ENCODE measurements at regions not wholly inside any gene's neighbourhood (a gene's known extent, or its start where the extent isn't known, plus 50 kb on each side); places are given as distances from the start of the nearest gene placed in this dataset.
"Not testable (repeated sequence)": the region's sequence is repeated elsewhere in the genome, so short reads cannot be mapped to it uniquely, and the experiment has no call there.

DNA sequence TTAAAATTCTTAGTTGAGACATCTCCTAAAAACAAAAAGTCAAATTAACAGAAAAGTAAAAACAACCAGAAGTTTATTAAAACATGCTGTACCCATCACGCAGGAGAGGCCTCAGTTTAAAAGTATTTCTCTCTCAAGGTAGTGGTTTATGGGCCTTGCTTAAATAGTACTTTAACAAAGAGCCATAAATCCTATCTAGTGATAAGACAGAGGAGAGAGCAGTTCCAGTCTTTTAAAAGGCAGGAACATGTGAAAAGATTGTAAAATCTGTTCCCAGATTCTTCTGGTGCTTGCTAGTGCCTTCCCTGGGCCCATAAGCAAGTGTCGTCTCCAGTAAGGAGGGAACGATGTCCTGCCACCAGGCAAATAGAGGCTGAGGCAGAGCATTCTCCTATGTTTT is 476.3 kb upstream of the ADGRL3 start:
- peaks cover 3% of the 10 kb centered on the region for H3K9me3 Mint-ChIP-seq (ENCODE audit: low read depth, unreplicated experiment)
- intact Hi-C loops (cut with micrococcal nuclease; ENCODE audit: unreplicated experiment): no loop called here
- BruUV-seq (replicated peaks): no TSS peak
- no peaks in the 10 kb centered on the region for H3K4me1 Mint-ChIP-seq (ENCODE audit: low read depth, unreplicated experiment)
- DNase-seq: no peak
- no peak overlapping the region for H3K27ac Mint-ChIP-seq (ENCODE audit: unreplicated experiment)
- TF ChIP-seq, protein P1, sequence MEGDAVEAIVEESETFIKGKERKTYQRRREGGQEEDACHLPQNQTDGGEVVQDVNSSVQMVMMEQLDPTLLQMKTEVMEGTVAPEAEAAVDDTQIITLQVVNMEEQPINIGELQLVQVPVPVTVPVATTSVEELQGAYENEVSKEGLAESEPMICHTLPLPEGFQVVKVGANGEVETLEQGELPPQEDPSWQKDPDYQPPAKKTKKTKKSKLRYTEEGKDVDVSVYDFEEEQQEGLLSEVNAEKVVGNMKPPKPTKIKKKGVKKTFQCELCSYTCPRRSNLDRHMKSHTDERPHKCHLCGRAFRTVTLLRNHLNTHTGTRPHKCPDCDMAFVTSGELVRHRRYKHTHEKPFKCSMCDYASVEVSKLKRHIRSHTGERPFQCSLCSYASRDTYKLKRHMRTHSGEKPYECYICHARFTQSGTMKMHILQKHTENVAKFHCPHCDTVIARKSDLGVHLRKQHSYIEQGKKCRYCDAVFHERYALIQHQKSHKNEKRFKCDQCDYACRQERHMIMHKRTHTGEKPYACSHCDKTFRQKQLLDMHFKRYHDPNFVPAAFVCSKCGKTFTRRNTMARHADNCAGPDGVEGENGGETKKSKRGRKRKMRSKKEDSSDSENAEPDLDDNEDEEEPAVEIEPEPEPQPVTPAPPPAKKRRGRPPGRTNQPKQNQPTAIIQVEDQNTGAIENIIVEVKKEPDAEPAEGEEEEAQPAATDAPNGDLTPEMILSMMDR (IDR thresholded peaks at IDR 0.05; ENCODE audit: unreplicated experiment): no peak
- CTCF ChIA-PET: interaction anchor here (0.7 kb wide), 1 partner anchor 1372 kb away, joined by 3 read pairs; no protein-coding TSS in a partner anchor
- no peaks in the 10 kb centered on the region for H3K36me3 Mint-ChIP-seq (ENCODE audit: insufficient read depth, unreplicated experiment)
- no peak overlapping the region for H3K4me3 Mint-ChIP-seq (ENCODE audit: low read depth, unreplicated experiment)
- no peaks in the 10 kb centered on the region for H3K27me3 Mint-ChIP-seq (ENCODE audit: unreplicated experiment)

DNA sequence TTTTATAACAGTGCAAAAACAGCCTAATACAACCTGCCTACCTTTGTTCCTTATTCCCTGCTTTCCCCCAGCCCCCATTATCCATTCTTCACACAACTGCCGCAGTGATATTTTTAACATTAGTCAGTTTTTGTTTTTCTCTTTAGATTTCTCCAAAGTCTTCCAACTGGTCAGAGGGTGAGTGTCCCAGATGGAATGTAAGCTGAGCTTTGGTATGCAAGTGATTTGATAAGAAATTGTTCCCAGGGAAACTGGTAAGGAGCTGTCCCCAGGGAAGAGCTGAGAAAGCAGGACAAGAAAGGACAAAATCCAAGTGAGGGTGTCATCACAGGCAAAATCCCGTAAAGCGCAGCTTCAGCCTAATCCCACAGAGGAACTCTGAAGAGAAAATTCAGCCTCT is 475.5 kb upstream of the ADGRL3 start:
- no peaks in the 10 kb centered on the region for H3K4me1 Mint-ChIP-seq (ENCODE audit: low read depth, unreplicated experiment)
- TF ChIP-seq, protein P1 (IDR thresholded peaks at IDR 0.05; ENCODE audit: unreplicated experiment): no peak
- CTCF ChIA-PET: interaction anchor here (0.7 kb wide), 1 partner anchor 1371 kb away, joined by 3 read pairs; no protein-coding TSS in a partner anchor
- no peaks in the 10 kb centered on the region for H3K36me3 Mint-ChIP-seq (ENCODE audit: insufficient read depth, unreplicated experiment)
- H3K4me3 Mint-ChIP-seq (ENCODE audit: low read depth, unreplicated experiment): no peak overlapping the region
- intact Hi-C loops (cut with micrococcal nuclease; ENCODE audit: unreplicated experiment): no loop called here
- peaks cover 3% of the 10 kb centered on the region for H3K9me3 Mint-ChIP-seq (ENCODE audit: low read depth, unreplicated experiment)
- DNase-seq: no peak
- no peak overlapping the region for H3K27ac Mint-ChIP-seq (ENCODE audit: unreplicated experiment)
- BruUV-seq (replicated peaks): no TSS peak
- no peaks in the 10 kb centered on the region for H3K27me3 Mint-ChIP-seq (ENCODE audit: unreplicated experiment)

DNA sequence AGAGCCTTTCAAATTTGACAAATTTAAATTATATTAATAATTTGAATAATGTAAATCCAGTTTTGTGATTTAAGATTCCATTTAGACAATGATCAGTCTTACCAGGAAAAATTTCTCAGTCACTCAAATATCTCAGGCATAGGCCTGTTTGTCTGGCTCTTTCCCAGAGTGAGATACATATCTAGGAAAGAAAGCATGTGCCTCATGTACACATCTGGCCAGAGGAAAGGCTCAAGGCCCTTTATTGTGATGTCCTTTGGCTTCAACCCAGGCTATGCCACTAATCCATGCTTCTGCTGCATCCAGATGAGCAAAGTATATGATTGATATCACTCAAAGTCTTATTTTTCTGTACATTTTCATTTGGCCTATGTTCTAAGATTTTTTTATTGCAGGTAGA is 473.3 kb upstream of the ADGRL3 start:
- H3K27ac Mint-ChIP-seq (ENCODE audit: unreplicated experiment): no peak overlapping the region
- intact Hi-C loops (cut with micrococcal nuclease; ENCODE audit: unreplicated experiment): no loop called here
- H3K4me3 Mint-ChIP-seq (ENCODE audit: low read depth, unreplicated experiment): no peak overlapping the region
- no peak for DNase-seq
- BruUV-seq (replicated peaks): no TSS peak
- CTCF ChIA-PET: no interaction called here
- TF ChIP-seq, protein P1 (IDR thresholded peaks at IDR 0.05; ENCODE audit: unreplicated experiment): no peak
- H3K36me3 Mint-ChIP-seq (ENCODE audit: insufficient read depth, unreplicated experiment): no peaks in the 10 kb centered on the region
- H3K27me3 Mint-ChIP-seq (ENCODE audit: unreplicated experiment): no peaks in the 10 kb centered on the region
- peaks cover 3% of the 10 kb centered on the region for H3K9me3 Mint-ChIP-seq (ENCODE audit: low read depth, unreplicated experiment)
- no peaks in the 10 kb centered on the region for H3K4me1 Mint-ChIP-seq (ENCODE audit: low read depth, unreplicated experiment)

DNA sequence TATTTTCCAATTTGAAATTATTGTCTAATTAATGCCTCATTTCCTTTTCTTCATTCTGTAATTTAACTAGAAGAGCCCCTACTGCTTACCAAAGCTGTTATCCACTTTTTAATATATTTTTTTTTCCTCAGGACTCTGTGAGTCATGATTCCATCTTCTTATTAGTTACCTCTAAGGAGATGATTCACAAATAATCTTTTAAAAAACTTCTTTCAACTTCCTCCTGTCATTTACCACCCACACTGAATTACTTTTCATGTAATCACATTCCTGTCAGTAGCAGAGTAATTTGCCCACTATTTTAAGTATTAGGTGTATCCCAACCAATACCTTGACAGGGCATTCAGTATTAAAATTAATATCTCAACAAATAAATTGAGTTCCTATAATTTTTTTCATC is 470.9 kb upstream of the ADGRL3 start:
- Mint-ChIP-seq H3K27ac (ENCODE audit: unreplicated experiment) (no peak overlapping the region), H3K4me3 (ENCODE audit: low read depth, unreplicated experiment) (no peak overlapping the region), H3K27me3 (ENCODE audit: unreplicated experiment) (no peaks in the 10 kb centered on the region), H3K9me3 (ENCODE audit: low read depth, unreplicated experiment) (peaks cover 3% of the 10 kb centered on the region), H3K4me1 (ENCODE audit: low read depth, unreplicated experiment) (no peaks in the 10 kb centered on the region), H3K36me3 (ENCODE audit: insufficient read depth, unreplicated experiment) (no peaks in the 10 kb centered on the region)
- CTCF ChIA-PET: no interaction called here
- intact Hi-C loops (cut with micrococcal nuclease; ENCODE audit: unreplicated experiment): no loop called here
- no peak for DNase-seq
- TF ChIP-seq, protein P1 (IDR thresholded peaks at IDR 0.05; ENCODE audit: unreplicated experiment): no peak
- no TSS peak for BruUV-seq (replicated peaks)

DNA sequence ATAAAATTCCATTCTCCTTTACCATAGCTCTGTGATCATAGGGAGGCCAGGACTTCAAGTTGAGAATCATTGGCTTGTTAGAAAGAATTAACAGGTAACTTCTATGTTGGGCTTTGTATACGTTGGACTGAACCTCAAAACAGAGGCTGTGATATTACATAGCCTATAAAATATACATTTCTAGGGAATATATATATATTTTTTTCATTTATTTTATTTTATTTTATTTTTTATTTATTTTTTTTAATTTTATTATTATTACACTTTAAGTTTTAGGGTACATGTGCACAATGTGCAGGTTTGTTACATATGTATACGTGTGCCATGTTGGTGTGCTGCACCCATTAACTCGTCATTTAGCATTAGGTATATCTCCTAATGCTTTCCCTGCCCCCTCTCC is 470.4 kb upstream of the ADGRL3 start:
- H3K9me3 Mint-ChIP-seq (ENCODE audit: low read depth, unreplicated experiment); H3K36me3 Mint-ChIP-seq (ENCODE audit: insufficient read depth, unreplicated experiment); H3K27me3 Mint-ChIP-seq (ENCODE audit: unreplicated experiment); CTCF ChIA-PET; H3K4me3 Mint-ChIP-seq (ENCODE audit: low read depth, unreplicated experiment); BruUV-seq (replicated peaks); H3K4me1 Mint-ChIP-seq (ENCODE audit: low read depth, unreplicated experiment); intact Hi-C loops (cut with micrococcal nuclease; ENCODE audit: unreplicated experiment); H3K27ac Mint-ChIP-seq (ENCODE audit: unreplicated experiment); DNase-seq: not testable (repeated sequence)

Data from Calu3 (cell line).